Amygdala (tissue), 56 donors: ENCODE measurements at regions not wholly inside any gene's neighbourhood (a gene's known extent, or its start where the extent isn't known, plus 50 kb on each side); places are given as distances from the start of the nearest gene placed in this dataset.
A peak's percentile ranks its signal among the peaks of the same experiment; 100 is the strongest.

ENCODE experiments used
- DNase-seq, 56 donors: peaks; one replicate each; lab custom pipeline; 2025; lab: John Stamatoyannopoulos, UW

- no peak for DNase-seq
Measured at GRCh38 chr2:58842501-58843155, 601.5 kb upstream of the FANCL start.

- DNase-seq, result no peak
Measured at GRCh38 chr2:58834404-58834803, 593.3 kb upstream of the FANCL start.

- no peak for DNase-seq
Measured at GRCh38 chr2:58826795-58827194, 585.7 kb upstream of the FANCL start.

GRCh38 chr2:58812771-58813344 lies 571.7 kb upstream of the FANCL start:
- DNase-seq, result no peak

- no peak for DNase-seq
Measured at GRCh38 chr2:58805126-58805525, 564.0 kb upstream of the FANCL start.

- DNase-seq, result no peak
Measured at GRCh38 chr2:58803192-58803591, 562.1 kb upstream of the FANCL start.

- DNase-seq, result no peak
Measured at GRCh38 chr2:58800881-58801280, 559.8 kb upstream of the FANCL start.

GRCh38 chr2:58798676-58799208 lies 557.6 kb upstream of the FANCL start:
- DNase-seq, result no peak

- no peak for DNase-seq
Measured at GRCh38 chr2:58796239-58796910, 555.2 kb upstream of the FANCL start.

GRCh38 chr2:58794916-58795315 lies 553.8 kb upstream of the FANCL start:
- no peak for DNase-seq

- no peak for DNase-seq
Measured at GRCh38 chr2:58794103-58794502, 553.0 kb upstream of the FANCL start.

GRCh38 chr2:58788402-58788801 lies 547.3 kb upstream of the FANCL start:
- DNase-seq, result no peak

GRCh38 chr2:58770846-58771245 lies 529.7 kb upstream of the FANCL start:
- DNase-seq, result no peak

- no peak for DNase-seq
Measured at GRCh38 chr2:58769864-58770234, 528.7 kb upstream of the FANCL start.

- DNase-seq, result no peak
Measured at GRCh38 chr2:58769111-58769863, 528.2 kb upstream of the FANCL start.

- no peak for DNase-seq
Measured at GRCh38 chr2:58768715-58769080, 527.6 kb upstream of the FANCL start.

GRCh38 chr2:58767828-58768714 lies 526.9 kb upstream of the FANCL start:
- no peak for DNase-seq

- no peak for DNase-seq
Measured at GRCh38 chr2:58764338-58765104, 523.4 kb upstream of the FANCL start.

- peak in 30 of 56 donors; percentile 1 to 62 (median 10) for DNase-seq
Measured at GRCh38 chr2:58762176-58762781, 521.2 kb upstream of the FANCL start.
